NCI-H146 treated with DMSO at 0.1 percent for 48 hours (cell line): ENCODE measurements at regions not wholly inside any gene's neighbourhood (a gene's known extent, or its start where the extent isn't known, plus 50 kb on each side); places are given as distances from the start of the nearest gene placed in this dataset.

Experiments
- DNase-seq: peaks from one replicate; lab custom pipeline; 2025; ENCODE audit not compliant: unreplicated experiment; lab: John Stamatoyannopoulos, UW

DNA sequence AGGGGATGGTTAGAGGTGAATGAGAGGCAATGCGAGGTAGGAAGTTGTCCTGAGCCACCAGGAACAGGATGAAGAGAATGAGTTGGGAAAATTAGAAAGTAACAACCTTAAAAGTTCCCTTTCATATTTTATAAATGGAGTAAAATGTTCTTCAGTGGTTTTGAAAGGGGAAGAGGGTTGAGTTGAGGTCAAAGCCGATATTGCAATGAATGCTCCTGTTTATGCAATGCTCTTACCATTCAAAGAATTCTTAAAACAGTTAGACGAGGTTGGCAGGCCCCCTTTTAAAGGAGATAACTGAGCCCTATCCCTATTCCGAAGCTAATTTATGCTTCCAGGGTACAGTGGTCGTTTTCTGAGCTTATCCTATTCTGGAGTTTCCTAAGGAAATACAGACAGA is 2110.3 kb upstream of the CELF4 start:
- DNase-seq: no peak

DNA sequence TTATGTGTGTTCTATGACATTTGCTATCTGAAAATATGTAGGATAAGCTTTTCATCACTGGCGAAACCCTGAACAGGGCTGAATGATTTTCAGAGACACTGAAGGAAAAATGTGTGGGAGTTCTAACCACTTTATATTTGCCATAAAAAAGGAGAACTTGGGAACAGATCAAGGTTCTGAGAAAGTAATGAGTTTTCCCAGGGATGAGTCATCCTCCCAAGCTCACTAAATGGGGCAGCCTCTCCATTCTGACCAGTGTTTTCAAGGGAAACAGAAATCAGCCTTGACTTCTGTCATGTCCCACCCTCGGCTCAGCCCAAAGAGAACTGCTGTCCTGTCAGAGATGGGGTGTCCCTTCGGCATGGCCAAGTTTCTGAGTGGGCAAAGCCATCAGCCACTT is 2109.8 kb upstream of the CELF4 start:
- no peak for DNase-seq

DNA sequence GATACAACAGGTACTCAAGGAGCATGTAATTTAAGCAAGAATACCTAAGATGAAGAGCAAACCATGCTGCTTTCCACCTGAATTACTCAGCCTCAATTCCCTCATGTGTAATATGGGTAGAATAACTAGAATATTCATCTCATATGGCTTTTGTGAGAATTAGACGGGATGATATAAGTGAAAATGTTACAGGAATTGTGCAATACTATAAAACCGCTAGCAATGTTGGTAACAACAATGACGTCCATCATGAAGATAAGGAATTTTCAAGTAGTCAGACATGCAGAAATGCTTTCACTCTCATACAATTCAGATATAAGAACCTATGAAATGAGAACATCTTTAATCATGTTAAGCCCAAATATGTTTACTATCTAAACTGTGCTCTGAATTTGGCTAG is 2106.6 kb upstream of the CELF4 start:
- DNase-seq: no peak

DNA sequence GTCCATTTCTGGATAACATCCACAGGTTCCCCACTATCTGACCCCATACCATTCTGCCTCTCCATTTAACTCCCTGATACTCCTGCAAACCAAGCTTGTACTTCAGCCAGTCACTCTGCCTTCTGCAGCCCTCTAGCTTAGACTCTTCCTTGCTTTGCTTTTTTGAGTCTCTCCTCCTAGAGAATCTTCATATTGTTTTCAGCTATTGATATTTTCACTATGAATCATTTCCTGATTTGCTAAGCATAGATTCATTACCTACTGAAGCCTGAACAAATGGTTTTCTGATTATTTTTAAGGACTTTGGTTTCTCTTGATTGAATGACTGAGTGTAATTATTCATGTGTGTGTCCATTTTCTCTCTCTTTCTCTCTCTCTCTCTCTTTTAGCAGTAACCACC is 2102.3 kb upstream of the CELF4 start:
- DNase-seq: no peak

DNA sequence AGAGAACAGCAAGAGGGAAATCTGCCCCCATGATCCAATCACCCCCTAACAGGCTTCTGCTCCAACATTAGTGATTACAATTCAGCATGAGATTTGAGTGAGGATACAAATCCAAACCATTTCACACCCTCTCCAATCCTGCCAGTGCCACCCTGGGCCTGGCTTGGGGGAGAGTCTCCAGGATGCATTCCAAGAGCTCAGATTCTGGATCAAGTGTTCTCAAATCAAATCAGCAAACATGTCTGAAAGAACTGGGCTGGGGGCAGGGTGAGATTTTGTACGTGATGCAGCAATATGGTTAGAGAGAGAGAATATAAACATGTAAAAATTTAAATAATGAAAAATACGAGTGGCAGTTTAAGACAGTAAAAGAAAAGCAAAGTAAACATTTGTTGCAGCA is 2100.9 kb upstream of the CELF4 start:
- DNase-seq: no peak

DNA sequence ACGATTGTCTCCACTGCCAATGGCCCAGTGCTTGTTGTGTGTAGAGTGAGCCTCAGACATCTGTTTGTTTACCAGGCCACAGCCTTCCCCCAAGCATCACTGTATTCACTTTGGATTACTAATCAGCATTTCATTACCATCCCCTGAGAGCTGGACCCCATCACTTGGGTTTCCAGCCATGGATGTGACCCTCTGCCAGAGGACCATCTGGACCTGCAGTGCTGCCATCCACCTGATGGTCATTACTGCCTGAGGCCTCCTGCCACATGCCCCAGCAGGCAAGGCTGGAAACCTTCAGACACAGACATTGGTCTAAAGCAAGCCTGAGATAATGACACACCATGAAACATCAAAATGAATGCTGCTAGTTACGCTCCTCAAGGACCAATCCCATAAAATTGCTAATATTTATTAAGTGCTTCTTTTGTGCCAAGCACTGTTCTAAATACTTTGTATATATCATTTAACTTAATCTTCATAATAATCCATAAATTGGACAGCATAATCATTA is 2096.3 kb upstream of the CELF4 start:
- DNase-seq: no peak

DNA sequence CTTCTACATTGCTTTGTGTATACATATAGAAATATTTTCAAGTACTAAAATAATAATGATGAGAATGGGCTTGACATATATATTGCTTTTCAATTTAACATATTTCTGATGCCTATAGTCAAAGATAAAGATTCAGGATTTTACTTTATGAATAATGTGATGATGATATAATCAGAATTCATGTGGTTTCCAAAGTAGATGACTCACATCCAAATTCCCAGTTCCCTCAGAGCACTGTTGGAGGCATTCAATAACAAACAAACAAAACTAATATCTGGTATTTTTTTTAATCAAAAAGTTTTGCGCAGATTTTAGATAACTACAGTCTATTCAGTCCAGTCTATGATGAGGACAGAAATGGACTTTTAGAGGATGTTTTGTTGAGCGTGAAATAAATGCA is 2094.5 kb upstream of the CELF4 start:
- no peak for DNase-seq

DNA sequence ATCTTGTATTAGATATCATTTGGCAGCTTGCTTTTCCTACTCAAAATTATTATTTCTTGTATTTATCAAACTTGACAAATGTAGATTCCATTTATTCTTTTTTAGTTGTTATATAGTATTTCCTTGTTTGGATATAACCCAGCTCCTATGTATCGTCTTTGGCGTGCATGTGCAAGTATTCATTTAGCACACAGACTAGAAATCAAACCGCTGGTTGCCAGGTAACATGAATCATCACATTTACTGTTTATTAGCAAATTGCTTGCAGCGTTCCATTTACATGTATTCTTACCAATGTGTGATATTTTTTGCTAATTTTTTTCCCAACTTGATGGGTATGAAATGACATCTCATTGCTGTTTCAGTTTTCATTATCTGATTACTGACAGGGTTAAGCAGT is 2089.7 kb upstream of the CELF4 start:
- no peak for DNase-seq

DNA sequence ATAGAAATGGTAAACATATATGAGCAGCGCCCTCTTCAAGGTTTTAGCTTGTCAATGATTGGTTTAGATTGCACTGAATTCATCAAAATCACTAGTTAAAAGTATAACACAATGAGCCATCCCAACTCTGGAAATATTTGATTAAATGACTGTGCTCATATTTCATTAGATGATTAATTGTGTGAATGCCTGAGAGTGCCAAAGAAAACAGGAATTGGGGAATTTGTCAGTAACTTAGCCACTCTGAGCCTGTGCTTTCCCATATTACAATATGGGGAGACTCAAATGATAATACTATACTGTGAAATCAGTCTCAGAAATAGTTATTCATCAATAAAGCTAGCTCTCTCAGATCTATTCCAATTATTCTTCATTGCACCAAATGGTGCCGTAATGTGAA is 2087.6 kb upstream of the CELF4 start:
- DNase-seq: no peak

DNA sequence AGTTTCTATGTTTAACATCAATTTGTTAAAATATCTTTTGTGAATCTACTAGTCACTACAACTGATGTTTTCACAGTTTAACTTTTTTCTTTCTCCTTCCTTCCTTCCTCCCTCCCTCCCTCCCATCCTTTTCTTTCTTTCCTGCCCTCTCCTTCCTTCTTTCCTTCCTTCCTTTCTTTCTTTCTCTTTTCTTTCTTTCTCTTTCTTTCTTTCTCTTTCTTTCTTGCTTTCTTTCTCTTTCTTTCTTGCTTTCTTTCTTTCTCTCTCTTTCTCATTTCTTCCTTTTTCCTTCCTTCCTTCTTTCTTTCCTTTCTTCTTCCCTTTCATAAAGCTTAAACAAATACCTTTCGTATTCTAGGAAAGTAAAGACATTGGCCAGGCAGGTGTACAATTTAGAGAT is 2083.0 kb upstream of the CELF4 start:
- no peak for DNase-seq

DNA sequence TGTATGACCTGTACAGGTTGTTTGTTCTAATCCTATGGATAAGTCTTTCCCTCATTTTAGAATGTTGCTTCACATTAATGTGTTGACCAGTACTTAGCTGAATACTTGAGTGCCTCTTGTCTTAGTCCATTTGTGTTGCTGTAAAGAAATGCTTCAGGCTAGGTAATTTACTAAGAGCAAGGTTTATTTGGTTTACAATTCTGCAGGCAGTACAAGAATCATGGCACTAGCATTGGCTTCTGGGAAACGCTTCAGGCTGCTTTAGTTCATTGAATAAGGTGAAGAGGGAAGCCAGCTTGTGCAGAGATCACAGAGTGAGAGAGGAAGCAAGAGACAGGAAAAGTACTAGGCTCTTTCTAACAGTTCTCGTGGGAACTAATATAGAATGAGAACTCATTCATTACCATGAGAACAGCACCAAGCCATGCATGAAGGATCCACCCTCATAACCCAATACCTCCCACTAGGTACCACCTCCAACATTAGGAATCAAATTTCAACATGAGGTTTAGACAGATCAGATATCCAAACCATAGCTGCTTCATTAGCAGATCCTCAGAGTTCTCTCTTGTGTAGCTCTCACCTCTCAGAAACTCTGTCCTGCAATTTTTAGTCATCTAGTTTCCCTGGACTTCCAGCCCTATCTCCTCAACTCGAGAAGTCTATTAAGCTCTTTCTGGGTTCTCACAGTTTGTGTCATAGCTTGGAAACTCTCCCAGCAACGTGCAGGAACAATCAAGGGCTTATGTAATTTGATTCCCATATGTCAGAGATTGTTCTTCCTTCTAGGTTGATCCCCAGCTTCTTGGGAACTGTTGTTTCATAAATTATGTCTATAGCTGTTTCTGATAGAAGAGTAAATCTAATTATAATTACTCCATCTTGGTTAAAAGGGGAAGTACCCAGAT is 2082.3 kb upstream of the CELF4 start:
- DNase-seq: peak; percentile 70

DNA sequence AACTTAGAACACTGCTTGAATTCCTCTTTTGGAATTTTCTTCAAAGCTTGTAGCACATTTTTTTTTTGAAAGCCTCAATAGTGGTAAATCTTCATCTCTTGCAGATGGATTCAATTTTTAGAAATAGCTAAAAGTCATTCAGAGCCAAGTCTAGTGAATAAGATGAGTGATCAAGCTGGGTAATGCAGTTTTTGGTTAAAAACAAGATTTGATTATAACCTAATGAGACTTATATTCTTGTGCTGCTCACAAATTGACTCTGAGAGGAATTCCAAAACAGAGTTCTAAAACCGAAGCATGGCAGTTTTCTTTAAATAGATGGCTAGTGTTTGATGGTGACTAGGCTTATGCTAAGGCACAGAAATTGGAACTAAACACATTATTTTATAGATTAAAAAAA is 2072.6 kb upstream of the CELF4 start:
- DNase-seq: no peak

DNA sequence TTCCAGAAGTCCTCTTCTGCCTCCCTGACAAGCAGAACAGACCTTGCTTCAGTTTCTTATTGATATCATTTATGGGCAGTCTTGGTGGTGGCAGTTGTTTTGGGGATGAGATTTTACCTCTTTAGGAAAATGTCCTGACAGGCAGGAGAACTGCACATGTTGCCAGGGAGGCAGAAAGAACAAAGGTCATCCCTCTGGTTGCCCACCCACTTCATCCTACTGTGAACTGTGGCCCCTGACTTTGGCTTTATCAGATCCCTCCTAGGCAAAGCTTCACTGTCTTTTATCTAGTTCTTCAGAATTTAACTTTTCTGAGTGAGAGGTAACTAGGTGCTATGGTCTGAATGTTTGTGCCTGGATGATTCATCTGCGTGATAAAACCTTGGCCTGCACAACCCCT is 2071.3 kb upstream of the CELF4 start:
- DNase-seq: no peak

DNA sequence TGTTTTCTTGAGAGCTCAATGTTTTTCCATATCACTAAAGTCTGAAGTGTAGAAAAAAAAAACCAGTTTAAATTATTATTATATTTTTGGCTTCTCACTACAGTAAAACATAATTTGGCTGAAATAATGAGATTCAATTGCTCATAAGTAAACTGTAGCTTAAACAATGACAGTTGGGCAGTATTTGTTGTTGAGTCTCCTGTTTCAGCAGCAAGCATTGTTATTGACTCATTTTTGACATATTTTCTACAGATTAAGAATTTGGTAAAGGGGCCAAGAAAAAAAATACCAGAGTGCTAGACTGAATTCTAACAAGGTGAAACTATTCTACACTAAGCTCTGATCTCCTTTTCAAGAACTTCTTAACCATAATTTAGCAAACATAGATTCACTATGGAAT is 2070.4 kb upstream of the CELF4 start:
- DNase-seq: peak; percentile 48

DNA sequence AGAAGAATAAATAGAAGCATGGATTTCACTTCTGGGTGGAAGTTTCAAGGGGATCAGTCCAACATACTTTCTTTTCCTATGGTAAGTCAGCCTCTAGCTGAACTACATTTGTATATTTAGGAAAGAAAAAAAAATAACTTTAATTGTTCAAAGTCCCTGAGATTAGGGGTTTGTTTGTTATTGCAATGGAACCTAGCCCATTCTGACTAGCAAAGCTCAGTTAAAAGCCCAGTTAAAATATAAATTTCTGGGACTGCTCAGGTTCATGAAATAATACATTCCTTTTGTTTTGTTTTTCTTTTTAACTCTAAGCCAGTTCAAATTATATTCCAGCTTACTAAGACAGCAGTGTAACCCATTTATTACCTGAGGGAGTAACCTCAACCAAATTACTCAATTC is 2069.6 kb upstream of the CELF4 start:
- no peak for DNase-seq

DNA sequence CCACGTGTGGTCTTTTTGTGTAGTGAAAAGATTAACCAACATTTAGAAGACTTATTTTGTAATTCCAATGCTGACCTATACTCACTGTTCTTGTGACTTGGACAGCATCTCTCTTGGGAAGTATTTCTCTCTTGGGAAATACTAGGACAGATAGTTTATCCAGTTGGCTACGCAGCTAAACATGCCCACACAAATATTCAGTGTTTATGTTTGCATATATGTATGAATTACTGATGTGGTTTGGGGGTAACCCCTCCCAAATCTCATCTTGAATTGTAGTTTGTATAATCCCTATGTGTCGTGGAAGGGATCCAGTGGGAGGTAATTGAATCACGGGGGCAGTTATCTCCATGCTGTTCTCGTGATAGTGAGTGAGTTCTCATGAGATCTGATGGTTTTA is 2062.3 kb upstream of the CELF4 start:
- DNase-seq: no peak

DNA sequence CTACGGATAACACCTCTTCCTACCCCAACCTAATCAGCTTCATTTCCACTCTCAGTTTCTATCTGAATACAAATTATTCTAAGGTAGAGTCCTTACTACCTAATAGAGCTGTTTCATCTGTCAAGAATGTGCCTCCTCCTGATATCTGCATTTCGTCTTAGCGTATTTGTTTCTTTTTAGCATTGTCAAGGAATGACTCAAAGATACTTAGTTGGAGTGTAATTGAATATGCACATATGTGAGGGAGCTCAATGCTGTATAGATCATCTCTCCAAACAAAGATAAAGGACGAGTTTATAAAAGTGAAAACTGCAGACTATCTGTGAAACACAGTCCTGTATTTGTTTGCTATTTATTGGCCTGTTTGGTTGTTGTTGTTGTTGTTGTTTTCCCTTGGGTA is 2059.4 kb upstream of the CELF4 start:
- no peak for DNase-seq

DNA sequence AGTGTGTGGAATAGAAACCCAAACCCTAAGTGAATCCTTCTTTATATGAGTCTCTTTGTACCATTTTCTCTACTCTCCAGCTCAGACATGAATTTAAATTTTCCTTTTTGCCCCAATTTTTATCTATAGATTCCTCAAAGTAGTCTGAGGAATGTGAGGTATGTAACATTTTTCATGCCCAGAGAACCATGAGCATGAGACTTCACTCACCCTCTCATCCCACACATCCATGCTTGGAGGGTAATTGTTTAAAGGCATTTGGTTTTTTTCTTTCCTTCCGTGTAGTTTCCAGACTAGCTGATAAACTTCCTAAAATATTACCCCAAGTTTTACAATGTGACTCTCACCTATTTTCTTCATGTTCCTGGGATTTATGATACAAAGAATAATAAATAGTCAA is 2056.8 kb upstream of the CELF4 start:
- no peak for DNase-seq

DNA sequence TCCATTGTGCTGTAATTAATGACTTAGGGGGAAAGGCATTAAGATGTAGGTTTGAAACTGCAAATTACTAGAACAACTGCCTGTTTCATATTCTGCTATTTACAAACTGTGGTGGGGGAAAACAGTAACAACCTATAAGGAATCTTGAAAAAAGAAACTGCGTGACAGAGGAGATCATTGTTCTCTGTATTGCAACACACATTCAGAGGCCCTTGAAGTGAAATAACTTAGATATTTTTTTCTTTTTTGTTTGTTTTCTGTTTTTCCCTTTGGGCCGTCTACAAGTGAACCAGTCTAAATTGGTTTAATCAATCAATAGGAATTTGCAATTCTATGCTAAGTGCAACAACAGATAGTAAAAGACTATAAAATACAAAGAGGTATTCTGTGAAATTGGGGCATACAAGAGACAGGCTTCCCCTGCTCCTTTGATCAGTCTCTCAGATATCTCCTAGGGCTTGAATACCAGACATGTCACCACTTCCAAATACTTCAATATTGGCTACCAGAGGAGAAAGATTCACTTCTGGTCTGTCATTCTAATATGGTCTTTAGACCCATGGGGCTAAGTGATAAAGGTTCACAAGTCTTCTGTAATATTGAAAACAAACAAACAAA is 2055.1 kb upstream of the CELF4 start:
- DNase-seq: no peak

DNA sequence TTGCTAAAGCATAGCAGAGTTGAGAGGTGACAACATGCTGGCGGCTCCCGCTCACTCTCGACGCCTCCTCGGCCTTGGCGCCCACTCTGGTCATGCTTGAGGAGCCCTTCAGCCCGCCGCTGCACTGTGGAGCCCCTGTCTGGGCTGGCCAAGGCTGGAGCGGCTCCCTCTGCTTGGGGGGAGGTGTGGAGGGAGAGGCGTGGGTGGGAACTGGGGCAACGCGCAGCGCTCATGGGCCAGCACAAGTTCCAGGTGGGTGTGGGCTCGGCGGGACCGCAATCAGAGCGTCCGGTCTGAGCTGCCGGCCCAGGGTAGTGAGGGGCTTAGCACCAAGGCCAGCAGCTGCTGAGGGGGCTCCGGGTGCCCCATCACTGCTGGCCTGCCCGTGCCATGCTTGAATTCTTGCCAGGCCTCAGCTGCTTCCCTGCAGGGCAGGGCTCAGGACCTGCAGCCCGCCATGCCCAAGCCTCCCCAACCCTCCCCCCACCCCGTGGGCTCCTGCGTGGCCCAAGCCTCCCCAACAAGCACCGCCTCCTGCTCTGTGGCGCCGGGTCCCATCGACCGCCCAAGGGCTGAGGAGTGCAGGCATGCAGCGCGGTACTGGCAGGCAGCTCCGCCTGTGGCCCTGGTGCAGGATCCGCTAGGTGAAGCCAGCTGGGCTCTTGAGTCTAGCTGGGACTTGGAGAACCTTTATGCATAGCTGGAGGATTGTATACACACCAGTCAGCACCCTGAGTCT is 2052.8 kb upstream of the CELF4 start:
- DNase-seq: no peak

DNA sequence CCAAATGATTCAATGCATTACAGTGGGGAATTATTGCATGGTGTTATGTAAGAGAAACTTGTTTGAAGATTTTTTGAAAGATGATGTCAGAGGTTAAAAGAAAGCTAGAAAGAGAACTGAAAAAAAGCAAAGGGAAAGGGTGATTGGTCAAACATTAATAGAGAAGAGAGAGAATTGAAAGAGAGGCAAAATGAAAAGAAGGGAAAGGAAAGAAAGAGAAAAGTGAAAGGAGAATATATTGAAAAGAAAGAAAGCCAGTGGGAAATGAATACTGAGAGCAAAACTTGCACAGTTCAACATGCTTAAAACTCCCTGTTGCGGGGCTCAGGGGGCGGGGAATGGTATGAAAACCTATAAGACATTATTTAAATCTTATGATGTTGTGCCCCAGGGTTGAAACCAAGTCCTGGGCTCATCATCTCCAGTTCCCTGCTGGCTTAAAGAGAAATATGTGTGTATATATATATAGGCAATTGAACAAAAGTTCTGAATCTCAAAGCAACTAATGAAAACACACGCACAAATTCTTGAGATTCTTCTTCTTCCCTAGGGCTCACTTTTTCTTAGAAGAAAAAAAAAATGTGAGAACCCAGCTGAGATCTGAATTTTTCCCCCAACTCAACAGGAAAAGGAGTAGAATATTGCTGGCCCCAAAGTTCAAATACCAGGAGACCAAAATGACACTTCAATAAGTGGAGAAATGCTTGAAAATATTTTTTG is 2045.9 kb upstream of the CELF4 start:
- no peak for DNase-seq
